Omental fat pad (tissue), 3 donors: ENCODE measurements at regions not wholly inside any gene's neighbourhood (a gene's known extent, or its start where the extent isn't known, plus 50 kb on each side); places are given as distances from the start of the nearest gene placed in this dataset.

Experiments used
- ATAC-seq: fragments of 150-250 bp; one replicate; pipeline ENCODE4 v1.9.1; 2016; ENCODE audit warnings: mild to moderate bottlenecking, moderate library complexity; ENCODE audit not compliant: low FRiP score
- DNase-seq: peaks from one replicate; pipeline ENCODE4 v3.0.0-alpha.2; 2019; ENCODE audit warnings: low spot score
- TF ChIP-seq, protein P1 (sequence below), 3 donors: fragments of 450-650 bp; IDR thresholded peaks; one replicate each; pipeline ENCODE4 v1.5.1; 2016 to 2017; ENCODE audit warnings: antibody characterized with exemption in 3 of 3, mild to moderate bottlenecking in 3 of 3, moderate library complexity in 2 of 3

- TF ChIP-seq, protein P1, sequence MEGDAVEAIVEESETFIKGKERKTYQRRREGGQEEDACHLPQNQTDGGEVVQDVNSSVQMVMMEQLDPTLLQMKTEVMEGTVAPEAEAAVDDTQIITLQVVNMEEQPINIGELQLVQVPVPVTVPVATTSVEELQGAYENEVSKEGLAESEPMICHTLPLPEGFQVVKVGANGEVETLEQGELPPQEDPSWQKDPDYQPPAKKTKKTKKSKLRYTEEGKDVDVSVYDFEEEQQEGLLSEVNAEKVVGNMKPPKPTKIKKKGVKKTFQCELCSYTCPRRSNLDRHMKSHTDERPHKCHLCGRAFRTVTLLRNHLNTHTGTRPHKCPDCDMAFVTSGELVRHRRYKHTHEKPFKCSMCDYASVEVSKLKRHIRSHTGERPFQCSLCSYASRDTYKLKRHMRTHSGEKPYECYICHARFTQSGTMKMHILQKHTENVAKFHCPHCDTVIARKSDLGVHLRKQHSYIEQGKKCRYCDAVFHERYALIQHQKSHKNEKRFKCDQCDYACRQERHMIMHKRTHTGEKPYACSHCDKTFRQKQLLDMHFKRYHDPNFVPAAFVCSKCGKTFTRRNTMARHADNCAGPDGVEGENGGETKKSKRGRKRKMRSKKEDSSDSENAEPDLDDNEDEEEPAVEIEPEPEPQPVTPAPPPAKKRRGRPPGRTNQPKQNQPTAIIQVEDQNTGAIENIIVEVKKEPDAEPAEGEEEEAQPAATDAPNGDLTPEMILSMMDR (IDR thresholded peaks at IDR 0.05), result no peak
- ATAC-seq (no peak), DNase-seq (no peak)
Measured at GRCh38 chr17:68701046-68701445, 99.9 kb upstream of the FAM20A start.

DNA sequence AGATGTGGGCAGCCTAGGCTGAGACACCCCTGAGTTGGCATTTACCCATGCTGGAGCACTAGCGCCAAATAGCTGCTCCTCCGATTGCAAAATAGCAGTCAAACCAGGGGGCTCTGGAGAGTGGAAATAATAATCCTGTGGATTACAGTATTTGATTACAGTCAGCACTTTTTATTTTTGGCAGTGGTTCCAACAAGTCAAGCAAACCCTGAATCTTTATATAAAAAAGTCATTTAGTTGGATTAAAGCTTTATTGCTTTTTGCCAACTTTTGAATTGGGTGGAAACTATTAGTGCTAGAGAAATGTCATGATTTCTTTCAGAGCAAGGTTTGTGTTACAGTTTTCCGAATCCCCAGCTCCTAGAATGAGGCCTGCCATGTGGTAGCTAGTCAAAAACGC, 99.3 kb upstream of the FAM20A start:
- ATAC-seq (no peak), DNase-seq (no peak)
- TF ChIP-seq, protein P1 (IDR thresholded peaks at IDR 0.05), result no peak

- TF ChIP-seq, protein P1 (IDR thresholded peaks at IDR 0.05), result no peak
- DNase-seq (no peak), ATAC-seq (no peak)
Measured at GRCh38 chr17:68699936-68700335, 98.8 kb upstream of the FAM20A start.

DNA sequence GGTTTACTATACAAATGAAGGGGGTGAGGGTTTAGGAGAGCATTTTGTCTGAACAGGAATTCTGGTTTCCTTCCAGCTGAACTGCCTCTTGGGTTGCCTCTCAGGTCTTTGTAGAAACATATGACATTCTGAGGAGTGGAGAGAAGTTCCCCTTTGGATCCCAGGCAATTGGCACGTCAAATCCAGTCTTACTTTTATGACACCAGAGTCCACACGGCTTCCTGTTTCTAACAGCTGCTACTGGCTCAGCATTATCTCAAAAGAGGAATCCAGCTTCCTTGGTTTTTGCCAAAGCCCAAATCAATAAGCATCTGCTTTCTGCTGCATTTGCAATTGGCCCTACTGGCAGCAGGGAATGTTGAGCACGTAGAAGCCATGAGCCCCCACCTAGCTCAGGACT, 97.6 kb upstream of the FAM20A start:
- ATAC-seq (no peak), DNase-seq (no peak)
- TF ChIP-seq, protein P1 (IDR thresholded peaks at IDR 0.05), result no peak

GRCh38 chr17:68697850-68698361, 96.7 kb upstream of the FAM20A start:
- ATAC-seq (peak; percentile 62), DNase-seq (no peak)
- TF ChIP-seq, protein P1 (IDR thresholded peaks at IDR 0.05), result no peak

DNA sequence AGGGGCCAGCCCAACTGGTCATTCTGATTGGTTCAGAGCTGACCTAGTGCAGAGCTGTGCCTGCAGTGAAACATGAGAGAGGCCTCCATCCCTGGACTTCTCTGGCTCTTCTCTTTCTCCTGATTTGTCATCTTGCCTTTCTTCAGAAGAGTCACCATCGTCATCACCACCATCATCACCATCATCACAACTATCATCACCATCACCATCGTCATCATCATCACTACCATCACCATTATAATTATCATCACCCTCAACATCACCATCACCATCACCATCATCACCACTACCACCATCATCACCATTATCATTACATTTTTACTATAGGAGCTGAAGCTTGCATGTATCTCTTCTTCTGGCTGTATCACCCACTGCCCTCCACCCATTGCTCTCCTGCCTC, 94.5 kb upstream of the FAM20A start:
- TF ChIP-seq, protein P1 (IDR thresholded peaks at IDR 0.05), result no peak
- ATAC-seq (no peak), DNase-seq (no peak)

DNA sequence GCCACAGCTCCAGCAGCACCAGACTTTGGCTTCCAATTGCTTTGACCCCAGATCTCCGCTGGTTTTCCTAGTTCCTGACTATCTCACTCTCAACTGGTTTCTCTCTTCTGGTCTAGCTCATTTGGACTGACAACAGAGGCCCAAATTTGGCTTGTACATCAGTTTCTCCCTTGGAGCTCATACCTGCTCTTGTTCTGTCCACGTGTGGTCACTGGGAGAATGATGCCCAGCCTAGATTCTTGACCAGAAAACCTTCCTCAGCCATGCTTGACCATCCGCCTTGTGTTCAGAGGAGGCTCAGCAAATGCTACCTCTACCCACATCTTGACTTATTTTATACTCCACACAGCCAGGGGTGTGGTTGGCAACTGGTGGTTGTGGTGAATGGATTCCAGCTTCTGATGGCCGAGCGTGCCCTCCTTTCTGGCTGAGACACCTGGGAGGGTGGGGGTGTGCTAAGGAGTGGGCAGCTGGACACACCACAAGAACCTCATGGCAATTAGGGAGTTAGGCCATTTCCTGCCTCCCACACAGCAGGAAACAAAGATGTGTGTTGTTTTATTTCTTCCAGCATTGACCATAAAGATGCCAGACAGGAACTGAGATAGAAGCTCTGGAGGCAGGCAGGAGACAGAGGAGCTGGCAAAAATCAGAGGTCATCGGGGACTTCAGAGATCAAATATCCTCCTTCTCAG, 93.8 kb upstream of the FAM20A start:
- ATAC-seq, result no peak
- TF ChIP-seq, protein P1 (IDR thresholded peaks at IDR 0.05), result no peak
- no peak for DNase-seq
